H1 (cell line): ENCODE measurements at regions not wholly inside any gene's neighbourhood (a gene's known extent, or its start where the extent isn't known, plus 50 kb on each side); places are given as distances from the start of the nearest gene placed in this dataset.

Source experiments
- CTCF ChIA-PET: fragments of 300-600 bp; sonication (Branson Sonifier 250); formaldehyde crosslinking; loops from one replicate; lab custom pipeline; 2021; ENCODE audit not compliant: partially characterized antibody; lab: Charles Lee
- POLR2A ChIA-PET: fragments of 300-600 bp; sonication (Branson Sonifier 250); formaldehyde crosslinking; loops from one replicate; lab custom pipeline; 2021; ENCODE audit warnings: inconsistent platforms; ENCODE audit not compliant: partially characterized antibody; lab: Charles Lee
- DNase-seq, 2 experiments: peaks; one replicate each; pipeline versions ENCODE4 v3.0.0 to v3.0.0-alpha.2; 2010 to 2022; ENCODE audit warnings: low spot score in 2 of 2, low read depth in 1 of 2, mixed read lengths in 1 of 2
- FAIRE-seq: peaks from 2 replicates; lab custom pipeline; 2011; peaks lifted over from hg19 to GRCh38; lab: Jason Lieb, UNC
- H2AFZ ChIP-seq: 2 replicates; pipeline ENCODE4 v1.8.1; 2012; ENCODE audit warnings: low read length, inconsistent platforms
- H2AK5ac ChIP-seq: 2 replicates; pipeline ENCODE4 v1.6.1; 2013; ENCODE audit warnings: low read depth, low read length
- H2BK120ac ChIP-seq: replicated peaks from 2 replicates; pipeline ENCODE3; 2013; ENCODE audit warnings: low read depth, low read length, inconsistent platforms
- H2BK12ac ChIP-seq: 2 replicates; pipeline ENCODE4 v1.6.1; 2013; ENCODE audit warnings: low read depth, low read length
- H2BK15ac ChIP-seq: 2 replicates; pipeline ENCODE4 v1.6.1; 2013; ENCODE audit warnings: low read length
- H2BK20ac ChIP-seq: 2 replicates; pipeline ENCODE4 v1.6.1; 2013; ENCODE audit warnings: low read length
- H2BK5ac ChIP-seq: 2 replicates; pipeline ENCODE4 v1.6.1; 2013; ENCODE audit warnings: low read depth, low read length
- H3K14ac ChIP-seq: 2 replicates; pipeline ENCODE4 v1.6.1; 2013; ENCODE audit warnings: inconsistent platforms; ENCODE audit not compliant: insufficient read length
- H3K18ac ChIP-seq: 2 replicates; pipeline ENCODE4 v1.6.1; 2013; ENCODE audit warnings: low read length; ENCODE audit errors: extremely low read depth
- H3K23ac ChIP-seq: 2 replicates; pipeline ENCODE4 v1.6.1; 2013; ENCODE audit warnings: inconsistent platforms; ENCODE audit not compliant: insufficient read length
- H3K23me2 ChIP-seq: 2 replicates; pipeline ENCODE4 v1.6.1; 2013; ENCODE audit warnings: low read depth, low read length
- H3K27ac ChIP-seq: 2 replicates; pipeline ENCODE4 v1.6.1; 2011; ENCODE audit warnings: low read depth, low read length, inconsistent platforms
- H3K27me3 ChIP-seq, 4 experiments: replicated peaks in 1 of 4; 1 replicate in 1 of 4; 2 replicates in 3 of 4; pipeline versions ENCODE4 v1.6.1 to v1.8.1; 2011 to 2013; ENCODE audit warnings: low read length in 3 of 4, mild to moderate bottlenecking in 3 of 4, inconsistent platforms in 2 of 4, mixed read lengths in 2 of 4, moderate library complexity in 1 of 4; ENCODE audit not compliant: control insufficient read depth in 3 of 4, insufficient read depth in 3 of 4; ENCODE audit errors: extremely low read depth in 1 of 4
- H3K36me3 ChIP-seq, 4 experiments: 2 replicates each; pipeline versions ENCODE4 v1.6.1 to v1.8.1; 2011 to 2013; ENCODE audit warnings: mild to moderate bottlenecking in 4 of 4, low read length in 3 of 4, moderate library complexity in 2 of 4, control low read depth in 1 of 4, inconsistent platforms in 1 of 4; ENCODE audit not compliant: insufficient read depth in 4 of 4, control insufficient read depth in 2 of 4
- H3K4ac ChIP-seq: replicated peaks from 2 replicates; pipeline ENCODE3; 2013; ENCODE audit warnings: low read length, low read depth, mixed read lengths, inconsistent platforms; ENCODE audit not compliant: insufficient read length
- H3K4me1 ChIP-seq, 4 experiments: replicated peaks in 1 of 4; 1 replicate in 1 of 4; 2 replicates in 3 of 4; pipeline versions ENCODE4 v1.6.1 to v1.8.1; 2011 to 2013; ENCODE audit warnings: low read length in 3 of 4, inconsistent platforms in 2 of 4, mixed read lengths in 1 of 4; ENCODE audit not compliant: insufficient read depth in 4 of 4, control insufficient read depth in 3 of 4
- H3K4me2 ChIP-seq, 2 experiments: 2 replicates each; pipeline versions ENCODE4 v1.6.1 to v1.8.1; 2011 to 2013; ENCODE audit warnings: low read depth in 2 of 2, low read length in 2 of 2, control low read depth in 1 of 2, inconsistent platforms in 1 of 2, mild to moderate bottlenecking in 1 of 2; ENCODE audit not compliant: insufficient read depth in 1 of 2
- H3K4me3 ChIP-seq, 4 experiments: fragments of 200-600, 300-600 bp in 1 of 4; sonication (generic), shearing (Covaris generic), sonication (Bioruptor Twin) in 1 of 4; 2 replicates each; pipeline versions ENCODE4 v1.5.1 to v1.8.1; 2011 to 2016; ENCODE audit warnings: low read length in 4 of 4, low read depth in 3 of 4, control low read depth in 2 of 4, inconsistent platforms in 2 of 4, mild to moderate bottlenecking in 2 of 4, mixed read lengths in 1 of 4, moderate library complexity in 1 of 4; ENCODE audit not compliant: insufficient read depth in 2 of 4; ENCODE audit errors: extremely low read depth in 1 of 4
- H3K56ac ChIP-seq: replicated peaks from 2 replicates; pipeline ENCODE3; 2013; ENCODE audit warnings: low read depth, mild to moderate bottlenecking, mixed read lengths, low read length, inconsistent platforms; ENCODE audit not compliant: insufficient read length
- H3K79me1 ChIP-seq: 2 replicates; pipeline ENCODE4 v1.6.1; 2013; ENCODE audit warnings: low read depth, low read length, control low read depth
- H3K79me2 ChIP-seq, 2 experiments: 2 replicates each; pipeline versions ENCODE4 v1.6.1 to v1.8.1; 2012 to 2013; ENCODE audit warnings: low read length in 2 of 2, mild to moderate bottlenecking in 2 of 2, inconsistent platforms in 1 of 2; ENCODE audit not compliant: insufficient read depth in 2 of 2, control insufficient read depth in 1 of 2
- H3K9ac ChIP-seq, 4 experiments: replicated peaks in 1 of 4; 1 replicate in 1 of 4; 2 replicates in 3 of 4; pipeline versions ENCODE4 v1.6.1 to v1.8.1; 2011 to 2013; ENCODE audit warnings: low read depth in 3 of 4, low read length in 3 of 4, control low read depth in 2 of 4, mild to moderate bottlenecking in 2 of 4, moderate library complexity in 2 of 4, inconsistent platforms in 1 of 4; ENCODE audit errors: extremely low read depth in 1 of 4
- H3K9me3 ChIP-seq, 2 experiments: 2 replicates each; pipeline versions ENCODE4 v1.6.1 to v1.8.1; 2012 to 2013; ENCODE audit warnings: mild to moderate bottlenecking in 2 of 2, moderate library complexity in 2 of 2, control low read depth in 1 of 2, inconsistent platforms in 1 of 2, low read depth in 1 of 2, low read length in 1 of 2, mixed read lengths in 1 of 2; ENCODE audit not compliant: insufficient read depth in 2 of 2
- H4K20me1 ChIP-seq, 2 experiments: replicated peaks in 1 of 2; 2 replicates each; pipeline versions ENCODE3 to v1.8.1; 2011 to 2013; ENCODE audit warnings: inconsistent platforms in 2 of 2, low read length in 2 of 2, mild to moderate bottlenecking in 1 of 2; ENCODE audit not compliant: insufficient read depth in 2 of 2, control insufficient read depth in 1 of 2
- H4K5ac ChIP-seq: 2 replicates; pipeline ENCODE4 v1.6.1; 2013; ENCODE audit warnings: low read length, low read depth, mixed read lengths, inconsistent platforms; ENCODE audit not compliant: insufficient read length
- H4K8ac ChIP-seq: 2 replicates; pipeline ENCODE4 v1.8.0; 2013; ENCODE audit warnings: mild to moderate bottlenecking, moderate library complexity, low read length, inconsistent platforms; ENCODE audit not compliant: insufficient read depth; ENCODE audit errors: extremely low read depth
- H4K91ac ChIP-seq: replicated peaks from 2 replicates; pipeline ENCODE3; 2013; ENCODE audit warnings: low read length, mixed read lengths, inconsistent platforms; ENCODE audit not compliant: insufficient read length
- CHD2 ChIP-seq: IDR thresholded peaks from 2 replicates; pipeline ENCODE4 v1.6.1; 2012; ENCODE audit warnings: low read length, improper control_type of control experiment
- EP300 ChIP-seq, 2 experiments: IDR thresholded peaks; 1 replicate in 1 of 2; 2 replicates in 1 of 2; pipeline ENCODE4 v1.6.1; 2011 to 2012; ENCODE audit warnings: low read depth in 2 of 2, low read length in 2 of 2, mild to moderate bottlenecking in 2 of 2, borderline replicate concordance in 1 of 2, inconsistent platforms in 1 of 2, moderate library complexity in 1 of 2
- JUND ChIP-seq: IDR thresholded peaks from 2 replicates; pipeline ENCODE4 v1.6.1; 2011; ENCODE audit warnings: mild to moderate bottlenecking, improper control_type of control experiment, low read length
- KDM5A ChIP-seq: fragments of 200-600 bp; IDR thresholded peaks from 2 replicates; pipeline ENCODE4 v1.7.1; 2012; ENCODE audit warnings: mild to moderate bottlenecking, low read length, inconsistent platforms, mixed read lengths
- MAX ChIP-seq: IDR thresholded peaks from 2 replicates; pipeline ENCODE4 v1.6.1; 2012; ENCODE audit warnings: inconsistent platforms
- NRF1 ChIP-seq: IDR thresholded peaks from 2 replicates; pipeline ENCODE4 v1.6.1; 2011; ENCODE audit warnings: mild to moderate bottlenecking, low read depth, low read length, improper control_type of control experiment
- POLR2A ChIP-seq, 2 experiments: IDR thresholded peaks; 1 replicate in 1 of 2; 2 replicates in 1 of 2; pipeline ENCODE4 v1.6.1; 2011; ENCODE audit warnings: low read depth in 2 of 2, low read length in 2 of 2, mild to moderate bottlenecking in 2 of 2; ENCODE audit errors: control extremely low read depth in 1 of 2
- POLR2AphosphoS5 ChIP-seq: IDR thresholded peaks from 2 replicates; pipeline ENCODE4 v1.6.1; 2011; ENCODE audit warnings: low read depth, low read length
- RFX5 ChIP-seq: IDR thresholded peaks from 2 replicates; pipeline ENCODE4 v1.6.1; 2011; ENCODE audit warnings: low read depth, low read length, improper control_type of control experiment, borderline replicate concordance
- SP1 ChIP-seq: IDR thresholded peaks from 2 replicates; pipeline ENCODE4 v1.6.1; 2011; ENCODE audit warnings: low read depth, low read length
- WGBS, 2 experiments: shearing (Covaris generic) in 1 of 2; methylation state at CpG; one replicate each; pipeline versions ENCODE4 v1.1.6 to v1.1.7; 2013 to 2015; ENCODE audit warnings: low lambda C conversion rate in 2 of 2, mixed read lengths in 2 of 2, inconsistent platforms in 1 of 2, low coverage in 1 of 2, missing lambda C conversion rate in 1 of 2; ENCODE audit not compliant: insufficient replicate concordance in 2 of 2, insufficient coverage in 1 of 2, insufficient read length in 1 of 2; ENCODE audit errors: extremely low coverage in 1 of 2, missing lambda C conversion rate in 1 of 2; 5-methylcytosine and 5-hydroxymethylcytosine counted together

GRCh38 chr9:32707326-32707725 is 71.9 kb upstream of the TAF1L start:
- Histone ChIP-seq H3K79me2 (no peaks in the 10 kb centered on the region), H2AFZ (no peak overlapping the region), H2BK120ac (no peak overlapping the region), H3K4me2 (no peak overlapping the region), H4K91ac (no peak overlapping the region), H3K9me3 (peaks cover 5 to 7% of the 10 kb centered on the region in 2 experiments; a peak in 3 of 4 replicates), H3K4me1 (no peaks in the 10 kb centered on the region), H2BK15ac (no peak overlapping the region), H3K79me1 (no peaks in the 10 kb centered on the region), H3K18ac (no peak overlapping the region), H3K23me2 (no peaks in the 10 kb centered on the region), H3K56ac (no peak overlapping the region), H3K27ac (no peak overlapping the region), H3K4ac (no peak overlapping the region), H2BK5ac (no peak overlapping the region), H2AK5ac (no peak overlapping the region), H4K20me1 (no peaks in the 10 kb centered on the region), H2BK20ac (no peak overlapping the region), H4K8ac (no peak overlapping the region), H4K5ac (no peak overlapping the region), H3K9ac (no peak overlapping the region), H2BK12ac (no peak overlapping the region), H3K14ac (no peak overlapping the region), H3K27me3 (no peaks in the 10 kb centered on the region), H3K23ac (no peak overlapping the region), H3K36me3 (no peaks in the 10 kb centered on the region), H3K4me3 (no peak overlapping the region)
- CTCF ChIA-PET = interaction anchor here (1.0 to 2.0 kb wide), 2 partner anchors 68 to 126 kb away, joined by 3 to 4 read pairs; no protein-coding TSS in a partner anchor
- no peak for FAIRE-seq
- POLR2A ChIA-PET = no interaction called here
- no peak for DNase-seq
- TF ChIP-seq POLR2AphosphoS5 = no peak
- TF ChIP-seq SP1 = no peak
- no peak for TF ChIP-seq JUND
- TF ChIP-seq MAX = no peak
- no peak for TF ChIP-seq NRF1
- TF ChIP-seq CHD2 = no peak
- TF ChIP-seq POLR2A (IDR thresholded peaks at IDR 0.05; ENCODE audit: control extremely low read depth in 1 of 2, low read depth in 2 of 2, low read length in 2 of 2) = no peak
- no peak for TF ChIP-seq EP300 (IDR thresholded peaks at IDR 0.05; ENCODE audit: borderline replicate concordance in 1 of 2, low read depth in 2 of 2, low read length in 2 of 2)
- no peak for TF ChIP-seq KDM5A
- no peak for TF ChIP-seq RFX5
- WGBS, 2 experiments = 78% methylated on average over 5 of the region's 5 CpGs; no CpG with 5 or more reads in 1 of the 2 experiments
